ENCODE measurements at regions not wholly inside any gene's neighbourhood (a gene's known extent, or its start where the extent isn't known, plus 50 kb on each side); places are given as distances from the start of the nearest gene placed in this dataset.

GRCh38 chr11:71170624-71171423, 81.6 kb downstream of the SHANK2 start:
- TF ChIP-seq CTCF (IDR thresholded peaks at IDR 0.05) (no peak), POLR2A (IDR thresholded peaks at IDR 0.05) (no peak)

Measured in adrenal gland (tissue), 5 donors.